T follicular helper cell (primary cell): ENCODE measurements at regions not wholly inside any gene's neighbourhood (a gene's known extent, or its start where the extent isn't known, plus 50 kb on each side); places are given as distances from the start of the nearest gene placed in this dataset.

Experiments used
- DNase-seq: peaks from one replicate; pipeline ENCODE4 v3.0.0-alpha.2; 2020; ENCODE audit warnings: low read depth

- DNase-seq = no peak
Observed at GRCh38 chr7:101146-102046, 91.0 kb upstream of the FAM20C start.

- DNase-seq = no peak
Observed at GRCh38 chr7:102047-102711, 90.2 kb upstream of the FAM20C start.

- DNase-seq = no peak
Observed at GRCh38 chr7:102721-103120, 89.7 kb upstream of the FAM20C start.

- peak; percentile 15 for DNase-seq
Observed at GRCh38 chr7:103981-104380, 88.4 kb upstream of the FAM20C start.

DNA sequence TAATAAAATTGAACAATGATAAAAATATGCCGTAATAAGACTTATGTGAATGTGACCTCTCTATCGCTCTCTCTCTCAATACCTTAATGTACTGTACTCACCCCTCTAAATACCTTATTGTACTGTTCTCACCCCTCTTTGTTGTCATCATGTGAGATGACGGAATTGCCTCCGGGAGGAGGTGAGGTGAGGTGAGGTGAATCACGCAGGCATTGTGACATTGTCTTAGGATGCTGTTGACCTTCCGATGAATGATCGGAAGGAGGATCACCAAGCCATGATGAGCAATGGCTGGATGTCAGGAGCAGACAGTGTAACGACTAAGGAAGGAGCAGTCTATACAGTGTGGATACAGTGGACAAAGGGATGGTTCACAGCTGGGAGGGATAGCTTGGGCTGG, 87.4 kb upstream of the FAM20C start:
- DNase-seq = no peak

GRCh38 chr7:106356-106755, 86.0 kb upstream of the FAM20C start:
- DNase-seq = no peak

DNA sequence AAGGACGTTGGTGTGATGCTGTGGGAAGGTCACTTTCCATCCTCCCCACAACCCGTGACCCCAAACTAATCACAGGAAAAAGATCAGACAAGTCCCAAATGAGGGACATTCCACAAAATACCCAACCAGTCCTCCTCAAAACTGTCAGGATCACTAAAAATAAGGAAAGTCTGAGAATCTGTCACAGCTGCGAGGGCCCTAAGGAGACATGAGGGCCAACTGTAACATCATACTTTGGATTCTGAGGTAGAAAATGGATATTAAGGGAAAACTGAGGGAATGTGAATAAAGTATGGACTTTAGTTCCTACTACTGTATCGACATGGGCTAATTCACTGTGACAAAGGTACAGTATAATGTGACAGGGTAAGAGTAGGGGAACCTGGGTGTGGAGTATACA, 85.1 kb upstream of the FAM20C start:
- no peak for DNase-seq

GRCh38 chr7:107907-108306, 84.5 kb upstream of the FAM20C start:
- DNase-seq = no peak

DNA sequence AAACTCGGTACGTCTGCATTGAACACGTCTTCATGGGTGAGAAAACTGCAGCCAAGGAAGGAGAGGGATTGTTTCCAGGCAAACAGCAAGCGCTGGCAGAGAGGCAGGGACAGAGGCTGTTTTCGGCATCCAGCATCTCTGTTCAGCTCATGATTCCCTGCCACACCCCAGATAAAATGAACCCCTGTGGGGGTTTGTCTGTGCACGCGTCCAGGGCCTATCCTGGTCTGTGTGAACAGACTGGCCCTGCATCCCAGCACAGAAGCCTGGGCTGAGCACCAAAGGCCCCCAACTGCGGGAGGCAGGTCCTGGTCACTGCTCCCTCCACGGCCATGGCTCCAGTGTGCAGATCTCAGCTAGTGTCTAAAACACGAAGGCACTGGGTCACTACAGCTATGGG, 83.3 kb upstream of the FAM20C start:
- no peak for DNase-seq

- DNase-seq = no peak
Observed at GRCh38 chr7:109898-110556, 82.3 kb upstream of the FAM20C start.

- DNase-seq = no peak
Observed at GRCh38 chr7:110557-111232, 81.7 kb upstream of the FAM20C start.

- DNase-seq = no peak
Observed at GRCh38 chr7:111591-111990, 80.8 kb upstream of the FAM20C start.

DNA sequence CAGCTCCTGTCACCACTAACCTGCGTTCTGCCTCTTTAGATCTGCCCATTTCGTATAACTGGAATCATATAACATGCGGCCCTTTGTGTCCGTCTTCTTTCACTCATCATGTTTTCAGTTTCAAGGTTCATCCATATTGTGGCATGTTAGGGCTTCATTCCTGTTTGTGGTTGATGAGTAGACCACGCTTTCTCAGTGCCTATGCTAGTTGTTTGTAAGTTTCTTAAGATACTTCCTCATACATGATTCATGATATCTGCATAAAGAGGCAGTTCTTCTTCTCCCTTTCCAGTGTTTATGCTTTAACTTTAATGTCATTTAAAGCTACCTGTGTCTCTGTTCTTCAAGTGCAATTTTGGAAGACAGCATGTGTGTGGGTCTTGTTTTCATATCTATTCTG, 79.5 kb upstream of the FAM20C start:
- no peak for DNase-seq

DNA sequence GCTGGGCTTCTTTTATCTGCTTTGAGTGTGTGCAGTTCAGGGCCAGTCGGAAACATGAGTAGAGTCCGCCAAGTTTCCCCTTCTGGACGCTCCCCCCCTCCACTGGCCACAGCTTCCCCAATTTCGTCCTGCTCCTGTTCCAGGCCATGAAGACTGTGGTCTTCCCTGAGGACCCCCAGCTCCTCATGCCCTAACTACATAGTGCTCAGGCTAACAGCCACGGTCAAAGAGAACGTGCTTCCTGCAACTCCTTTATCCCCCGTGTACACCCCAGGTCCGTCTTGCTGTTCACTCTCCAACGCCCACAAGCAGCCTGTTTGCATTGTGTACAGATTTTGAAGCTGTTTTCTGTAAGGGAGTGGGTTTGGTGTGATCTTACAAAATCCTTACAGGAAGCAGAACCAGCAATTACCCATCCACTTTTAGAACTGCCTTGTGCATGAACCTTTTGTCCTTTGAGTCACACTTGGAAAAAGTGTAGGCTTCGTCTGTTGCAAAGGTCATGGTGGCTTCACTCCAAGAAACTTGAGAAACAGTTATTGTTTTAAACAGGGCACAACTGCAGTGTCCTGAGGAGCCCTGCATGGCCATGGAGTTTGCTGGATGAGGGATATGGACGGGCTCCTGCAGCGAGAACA, 77.0 kb upstream of the FAM20C start:
- no peak for DNase-seq

GRCh38 chr7:116188-116981, 76.0 kb upstream of the FAM20C start:
- DNase-seq = no peak

- DNase-seq = no peak
Observed at GRCh38 chr7:117836-118614, 74.3 kb upstream of the FAM20C start.

- no peak for DNase-seq
Observed at GRCh38 chr7:118615-119391, 73.6 kb upstream of the FAM20C start.

- DNase-seq = no peak
Observed at GRCh38 chr7:119392-120163, 72.8 kb upstream of the FAM20C start.
